K562 (cell line): ENCODE measurements at regions not wholly inside any gene's neighbourhood (a gene's known extent, or its start where the extent isn't known, plus 50 kb on each side); places are given as distances from the start of the nearest gene placed in this dataset.
"Not testable (repeated sequence)": the region's sequence is repeated elsewhere in the genome, so short reads cannot be mapped to it uniquely, and the experiment has no call there.

Source experiments
- ATF4 ChIP-seq: fragments of 450-650 bp; formaldehyde crosslinking; IDR thresholded peaks from 2 replicates; pipeline ENCODE4 v1.4.0; 2022; ENCODE audit warnings: mild to moderate bottlenecking, moderate library complexity
- DEAF1 ChIP-seq: fragments of 450-650 bp; formaldehyde crosslinking; IDR thresholded peaks from 2 replicates; pipeline ENCODE4 v1.4.0; 2020; ENCODE audit warnings: mild to moderate bottlenecking, moderate library complexity
- JUND ChIP-seq, 2 experiments: IDR thresholded peaks; 2 replicates in 1 of 2; 3 replicates in 1 of 2; pipeline ENCODE4 v1.6.1; 2011; ENCODE audit warnings: borderline replicate concordance in 2 of 2, low read depth in 2 of 2, low read length in 2 of 2, improper control_type of control experiment in 1 of 2, missing biosample characterization in 1 of 2, missing genetic modification characterization in 1 of 2, missing genetic modification reagents in 1 of 2
- MTA1 ChIP-seq: fragments of 450-650 bp; IDR thresholded peaks from 2 replicates; pipeline ENCODE4 v1.6.1; 2017; ENCODE audit warnings: borderline replicate concordance
- MYC ChIP-seq, 2 experiments: fragments of 250-450 bp in 1 of 2; sonication (Bioruptor Pico) in 1 of 2; IDR thresholded peaks; 2 replicates each; pipeline versions ENCODE4 v1.5.1 to v1.6.1; 2012 to 2021; ENCODE audit warnings: low read depth in 2 of 2, borderline replicate concordance in 1 of 2, improper control_type of control experiment in 1 of 2, low read length in 1 of 2, mild to moderate bottlenecking in 1 of 2, moderate library complexity in 1 of 2
- PYGO2 ChIP-seq: fragments of 450-650 bp; IDR thresholded peaks from 2 replicates; pipeline ENCODE4 v1.6.1; 2016; ENCODE audit warnings: mild to moderate bottlenecking, missing genetic modification characterization, moderate library complexity, missing compliant biosample characterization
- SMAD3 ChIP-seq: fragments of 450-650 bp; formaldehyde crosslinking; conservative IDR thresholded peaks from 2 replicates; pipeline ENCODE4 v1.4.0; 2020; ENCODE audit warnings: mild to moderate bottlenecking
- TAF7 ChIP-seq: fragments of 450-650 bp; IDR thresholded peaks from 2 replicates; pipeline ENCODE4 v1.6.1; 2016; ENCODE audit warnings: missing genetic modification characterization, missing compliant biosample characterization
- TSHZ1 ChIP-seq: fragments of 250-450 bp; sonication (Bioruptor Pico); IDR thresholded peaks from 2 replicates; pipeline ENCODE4 v1.4.0; 2020; ENCODE audit warnings: mild to moderate bottlenecking, moderate library complexity
- ZBTB17 ChIP-seq: fragments of 450-650 bp; formaldehyde crosslinking; IDR thresholded peaks from 2 replicates; pipeline ENCODE4 v1.4.0; 2020; ENCODE audit warnings: mild to moderate bottlenecking
- ZNF354B ChIP-seq: fragments of 250-450 bp; sonication (Bioruptor Pico); IDR thresholded peaks from 2 replicates; pipeline ENCODE4 v1.4.0; 2020
- TF ChIP-seq, protein P1 (sequence below): fragments of 450-650 bp; IDR thresholded peaks from 2 replicates; pipeline ENCODE4 v1.6.1; 2016; ENCODE audit warnings: borderline replicate concordance
- TF ChIP-seq, protein P2 (sequence below): fragments of 450-650 bp; IDR thresholded peaks from 2 replicates; pipeline ENCODE4 v1.6.1; 2016

DNA sequence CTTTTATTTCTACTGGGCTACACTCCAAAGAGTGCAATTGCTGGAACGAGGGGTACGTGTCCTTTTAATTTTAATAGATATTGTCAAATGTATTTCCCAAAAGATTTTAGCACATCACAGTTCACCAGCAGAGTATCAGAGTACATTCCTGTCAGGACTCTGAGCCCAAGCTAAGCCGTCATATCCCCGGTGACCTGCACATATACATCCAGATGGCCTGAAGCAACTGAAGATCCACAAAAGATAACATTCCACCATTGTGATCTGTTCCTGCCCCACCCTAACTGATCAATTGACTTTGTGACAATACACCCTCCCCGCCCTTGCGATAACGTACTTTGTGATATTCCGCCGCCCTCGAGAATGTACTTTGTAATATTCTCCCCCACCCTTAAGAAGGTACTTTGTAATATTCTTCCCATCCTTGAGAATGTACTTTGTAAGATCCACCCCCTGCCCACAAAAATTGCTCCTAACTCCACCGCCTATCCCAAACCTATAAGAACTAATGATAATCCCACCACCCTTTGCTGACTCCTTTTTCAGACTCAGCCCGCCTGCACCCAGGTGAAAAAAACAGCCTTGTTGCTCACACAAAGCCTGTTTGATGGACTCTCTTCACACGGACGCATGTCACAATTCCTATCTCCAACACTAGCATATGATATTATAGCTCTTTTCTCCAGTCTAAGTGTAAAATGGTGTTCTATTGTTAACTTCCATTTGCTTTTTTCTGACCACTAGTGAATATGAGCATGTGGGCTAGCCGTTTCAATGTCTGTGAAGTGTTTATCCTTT, 93.6 kb downstream of the CCDC71L start (continued):
- not testable (repeated sequence) for TF ChIP-seq MYC (IDR thresholded peaks at IDR 0.05; ENCODE audit: low read depth, low read length); JUND (IDR thresholded peaks at IDR 0.05; ENCODE audit: borderline replicate concordance, low read depth, low read length)
- TF ChIP-seq MYC (CRISPR knock-in tag; IDR thresholded peaks at IDR 0.05; ENCODE audit: borderline replicate concordance, low read depth) = 0 out of 2 replicates have a peak, but pooled peaks have one; percentile 61
- 0 out of 2 replicates have a peak, but pooled peaks have one; percentile 14 for TF ChIP-seq MTA1
- peak; percentile 10; the same call in 1 of the 2 replicates for TF ChIP-seq DEAF1 (CRISPR knock-in tag)
- TF ChIP-seq PYGO2 (tag) = peak; percentile 79
- peak; percentile 7; the same call in 1 of the 3 replicates for TF ChIP-seq JUND (tag; IDR thresholded peaks at IDR 0.05; ENCODE audit: borderline replicate concordance, low read depth, low read length)
- 0 out of 2 replicates have a peak, but pooled peaks have one; percentile 32 for TF ChIP-seq ATF4 (CRISPR knock-in tag)
- TF ChIP-seq SMAD3 (CRISPR knock-in tag) = peak; percentile 49; the same call in 1 of the 2 replicates
- TF ChIP-seq, protein P1, sequence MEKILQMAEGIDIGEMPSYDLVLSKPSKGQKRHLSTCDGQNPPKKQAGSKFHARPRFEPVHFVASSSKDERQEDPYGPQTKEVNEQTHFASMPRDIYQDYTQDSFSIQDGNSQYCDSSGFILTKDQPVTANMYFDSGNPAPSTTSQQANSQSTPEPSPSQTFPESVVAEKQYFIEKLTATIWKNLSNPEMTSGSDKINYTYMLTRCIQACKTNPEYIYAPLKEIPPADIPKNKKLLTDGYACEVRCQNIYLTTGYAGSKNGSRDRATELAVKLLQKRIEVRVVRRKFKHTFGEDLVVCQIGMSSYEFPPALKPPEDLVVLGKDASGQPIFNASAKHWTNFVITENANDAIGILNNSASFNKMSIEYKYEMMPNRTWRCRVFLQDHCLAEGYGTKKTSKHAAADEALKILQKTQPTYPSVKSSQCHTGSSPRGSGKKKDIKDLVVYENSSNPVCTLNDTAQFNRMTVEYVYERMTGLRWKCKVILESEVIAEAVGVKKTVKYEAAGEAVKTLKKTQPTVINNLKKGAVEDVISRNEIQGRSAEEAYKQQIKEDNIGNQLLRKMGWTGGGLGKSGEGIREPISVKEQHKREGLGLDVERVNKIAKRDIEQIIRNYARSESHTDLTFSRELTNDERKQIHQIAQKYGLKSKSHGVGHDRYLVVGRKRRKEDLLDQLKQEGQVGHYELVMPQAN = peak; percentile 37; the same call in 1 of the 2 replicates
- peak; percentile 74 for TF ChIP-seq ZNF354B
- TF ChIP-seq, protein P2, sequence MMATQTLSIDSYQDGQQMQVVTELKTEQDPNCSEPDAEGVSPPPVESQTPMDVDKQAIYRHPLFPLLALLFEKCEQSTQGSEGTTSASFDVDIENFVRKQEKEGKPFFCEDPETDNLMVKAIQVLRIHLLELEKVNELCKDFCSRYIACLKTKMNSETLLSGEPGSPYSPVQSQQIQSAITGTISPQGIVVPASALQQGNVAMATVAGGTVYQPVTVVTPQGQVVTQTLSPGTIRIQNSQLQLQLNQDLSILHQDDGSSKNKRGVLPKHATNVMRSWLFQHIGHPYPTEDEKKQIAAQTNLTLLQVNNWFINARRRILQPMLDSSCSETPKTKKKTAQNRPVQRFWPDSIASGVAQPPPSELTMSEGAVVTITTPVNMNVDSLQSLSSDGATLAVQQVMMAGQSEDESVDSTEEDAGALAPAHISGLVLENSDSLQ = peak; percentile 4; the same call in 1 of the 2 replicates
- TF ChIP-seq TSHZ1 (CRISPR knock-in tag) = peak; percentile 73
- peak; percentile 81; the same call in 1 of the 2 replicates for TF ChIP-seq ZBTB17 (CRISPR knock-in tag)
- TF ChIP-seq TAF7 (tag) = peak; percentile 69; the same call in 1 of the 2 replicates
